ENCODE measurements at regions not wholly inside any gene's neighbourhood (a gene's known extent, or its start where the extent isn't known, plus 50 kb on each side); places are given as distances from the start of the nearest gene placed in this dataset.

DNA sequence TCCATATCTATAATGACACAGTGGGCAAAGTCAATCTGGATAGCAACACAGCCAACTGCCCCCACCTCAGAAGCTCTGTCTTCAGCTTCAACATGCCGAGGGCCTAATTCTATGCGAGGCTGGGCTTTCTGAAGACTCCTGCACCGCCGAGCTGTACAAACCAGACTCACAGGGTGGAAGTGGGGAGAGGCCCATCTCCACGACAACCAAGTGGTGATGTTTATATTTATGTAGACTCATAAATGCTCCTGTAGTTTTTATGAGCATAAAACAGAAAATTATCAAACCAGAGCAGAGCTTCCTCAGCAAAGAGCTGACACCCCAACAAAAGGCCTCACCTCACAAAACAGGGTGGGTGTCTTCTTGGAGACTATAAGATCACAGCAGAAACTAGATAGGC lies 77.0 kb upstream of the LGALSL start:
- H2BK15ac ChIP-seq (ENCODE audit: low read length), result no peak overlapping the region
- H3K79me1 ChIP-seq (ENCODE audit: low read depth, low read length), result no peaks in the 10 kb centered on the region; the same call in 1 of the 2 replicates
- no peak overlapping the region for H2AK5ac ChIP-seq (ENCODE audit: low read depth, low read length)
- no peak overlapping the region for H4K91ac ChIP-seq (replicated peaks; ENCODE audit: insufficient read length, low read length)
- no peak overlapping the region for H3K4me3 ChIP-seq (ENCODE audit: extremely low read depth in 1 of 4, insufficient read depth in 2 of 4, low read depth in 3 of 4, low read length in 4 of 4)
- no peak for TF ChIP-seq BACH1 (IDR thresholded peaks at IDR 0.05; ENCODE audit: low read length)
- TF ChIP-seq KDM5A (IDR thresholded peaks at IDR 0.05; ENCODE audit: low read length), result no peak
- TF ChIP-seq, protein P1, sequence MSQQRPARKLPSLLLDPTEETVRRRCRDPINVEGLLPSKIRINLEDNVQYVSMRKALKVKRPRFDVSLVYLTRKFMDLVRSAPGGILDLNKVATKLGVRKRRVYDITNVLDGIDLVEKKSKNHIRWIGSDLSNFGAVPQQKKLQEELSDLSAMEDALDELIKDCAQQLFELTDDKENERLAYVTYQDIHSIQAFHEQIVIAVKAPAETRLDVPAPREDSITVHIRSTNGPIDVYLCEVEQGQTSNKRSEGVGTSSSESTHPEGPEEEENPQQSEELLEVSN (IDR thresholded peaks at IDR 0.05), result no peak
- TF ChIP-seq, protein P2, sequence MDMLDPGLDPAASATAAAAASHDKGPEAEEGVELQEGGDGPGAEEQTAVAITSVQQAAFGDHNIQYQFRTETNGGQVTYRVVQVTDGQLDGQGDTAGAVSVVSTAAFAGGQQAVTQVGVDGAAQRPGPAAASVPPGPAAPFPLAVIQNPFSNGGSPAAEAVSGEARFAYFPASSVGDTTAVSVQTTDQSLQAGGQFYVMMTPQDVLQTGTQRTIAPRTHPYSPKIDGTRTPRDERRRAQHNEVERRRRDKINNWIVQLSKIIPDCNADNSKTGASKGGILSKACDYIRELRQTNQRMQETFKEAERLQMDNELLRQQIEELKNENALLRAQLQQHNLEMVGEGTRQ (IDR thresholded peaks at IDR 0.05; ENCODE audit: low read length), result no peak
- TF ChIP-seq SIRT6 (IDR thresholded peaks at IDR 0.05; ENCODE audit: low read length), result no peak
- TF ChIP-seq, protein P3, sequence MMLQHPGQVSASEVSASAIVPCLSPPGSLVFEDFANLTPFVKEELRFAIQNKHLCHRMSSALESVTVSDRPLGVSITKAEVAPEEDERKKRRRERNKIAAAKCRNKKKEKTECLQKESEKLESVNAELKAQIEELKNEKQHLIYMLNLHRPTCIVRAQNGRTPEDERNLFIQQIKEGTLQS (IDR thresholded peaks at IDR 0.05; ENCODE audit: insufficient read depth, low read depth, low read length), result no peak
- no peak for TF ChIP-seq SP1 (IDR thresholded peaks at IDR 0.05; ENCODE audit: low read depth, low read length)
- no peak for TF ChIP-seq TCF12 (IDR thresholded peaks at IDR 0.05; ENCODE audit: low read depth, low read length)
- TF ChIP-seq, protein P4, sequence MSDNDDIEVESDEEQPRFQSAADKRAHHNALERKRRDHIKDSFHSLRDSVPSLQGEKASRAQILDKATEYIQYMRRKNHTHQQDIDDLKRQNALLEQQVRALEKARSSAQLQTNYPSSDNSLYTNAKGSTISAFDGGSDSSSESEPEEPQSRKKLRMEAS (IDR thresholded peaks at IDR 0.05), result no peak
- no peak for TF ChIP-seq BCL11A (IDR thresholded peaks at IDR 0.05; ENCODE audit: low read depth in 2 of 2, low read length in 2 of 2)
- no peak for TF ChIP-seq EZH2 (IDR thresholded peaks at IDR 0.05; ENCODE audit: low read depth, low read length, severe bottlenecking)
- no peak for TF ChIP-seq RBBP5 (IDR thresholded peaks at IDR 0.05; ENCODE audit: borderline replicate concordance, low read depth, low read length)
- no peak for TF ChIP-seq HDAC2 (IDR thresholded peaks at IDR 0.05; ENCODE audit: borderline replicate concordance in 1 of 2, low read depth in 2 of 2, low read length in 2 of 2)
- DNase-seq (ENCODE audit: low read depth in 1 of 2, low spot score in 2 of 2) (no peak), FAIRE-seq (no peak)
- H3K36me3 ChIP-seq (ENCODE audit: control insufficient read depth in 2 of 4, insufficient read depth in 4 of 4, low read length in 3 of 4), result no peaks in the 10 kb centered on the region
- no peak overlapping the region for H3K9ac ChIP-seq (replicated peaks in 1 of 4; ENCODE audit: extremely low read depth in 1 of 4, low read depth in 3 of 4, low read length in 3 of 4)
- CTCF ChIA-PET (ENCODE audit: partially characterized antibody), result no interaction called here
- no peaks in the 10 kb centered on the region for H4K20me1 ChIP-seq (replicated peaks in 1 of 2; ENCODE audit: control insufficient read depth in 1 of 2, insufficient read depth in 2 of 2, low read length in 2 of 2)
- H3K23me2 ChIP-seq (ENCODE audit: low read depth, low read length), result peaks cover 7% of the 10 kb centered on the region; the same call in 1 of the 2 replicates
- H2BK5ac ChIP-seq (ENCODE audit: low read depth, low read length), result no peak overlapping the region
- H3K27me3 ChIP-seq (replicated peaks in 1 of 4; ENCODE audit: control insufficient read depth in 3 of 4, extremely low read depth in 1 of 4, insufficient read depth in 3 of 4, low read length in 3 of 4), result no peaks in the 10 kb centered on the region
- no peak overlapping the region for H2BK20ac ChIP-seq (ENCODE audit: low read length)
- no peak overlapping the region for H3K14ac ChIP-seq (ENCODE audit: insufficient read length)
- H2BK120ac ChIP-seq (replicated peaks; ENCODE audit: low read depth, low read length), result no peak overlapping the region
- no peak overlapping the region for H4K8ac ChIP-seq (ENCODE audit: extremely low read depth, insufficient read depth, low read length)
- H4K5ac ChIP-seq (ENCODE audit: insufficient read length, low read depth, low read length), result no peak overlapping the region
- H3K4me1 ChIP-seq (replicated peaks in 1 of 4; ENCODE audit: control insufficient read depth in 3 of 4, insufficient read depth in 4 of 4, low read length in 3 of 4), result no peaks in the 10 kb centered on the region
- H2AFZ ChIP-seq (ENCODE audit: low read length), result no peak overlapping the region
- no peak overlapping the region for H3K4me2 ChIP-seq (ENCODE audit: insufficient read depth in 1 of 2, low read depth in 2 of 2, low read length in 2 of 2)
- H3K18ac ChIP-seq (ENCODE audit: extremely low read depth, low read length), result no peak overlapping the region
- H3K9me3 ChIP-seq (ENCODE audit: insufficient read depth in 2 of 2, low read depth in 1 of 2, low read length in 1 of 2), result no peaks in the 10 kb centered on the region
- POLR2A ChIA-PET (ENCODE audit: partially characterized antibody), result no interaction called here
- no peaks in the 10 kb centered on the region for H3K79me2 ChIP-seq (ENCODE audit: control insufficient read depth in 1 of 2, insufficient read depth in 2 of 2, low read length in 2 of 2)
- H3K27ac ChIP-seq (ENCODE audit: low read depth, low read length), result no peak overlapping the region
- WGBS, 2 experiments (ENCODE audit: extremely low coverage in 1 of 2, insufficient coverage in 1 of 2, insufficient read length in 1 of 2, insufficient replicate concordance in 2 of 2, low coverage in 1 of 2, low lambda C conversion rate in 2 of 2, missing lambda C conversion rate in 1 of 2), result 88% methylated on average over 5 of the region's 5 CpGs; no CpG with 5 or more reads in 1 of the 2 experiments
- H3K4ac ChIP-seq (replicated peaks; ENCODE audit: insufficient read length, low read depth, low read length), result no peak overlapping the region
- no peak overlapping the region for H3K56ac ChIP-seq (replicated peaks; ENCODE audit: insufficient read length, low read depth, low read length)
- H2BK12ac ChIP-seq (ENCODE audit: low read depth, low read length), result no peak overlapping the region
- no peak overlapping the region for H3K23ac ChIP-seq (ENCODE audit: insufficient read length)

Measured in H1 (cell line).